Neural progenitor cell (in vitro differentiated cells): ENCODE measurements at regions not wholly inside any gene's neighbourhood (a gene's known extent, or its start where the extent isn't known, plus 50 kb on each side); places are given as distances from the start of the nearest gene placed in this dataset.

Experiments used
- EZH2 ChIP-seq: fragments of 200-600 bp; sonication (generic); IDR thresholded peaks from 2 replicates; pipeline ENCODE4 v1.6.1; 2017; ENCODE audit warnings: antibody characterized with exemption, mild to moderate bottlenecking, moderate library complexity
- TF ChIP-seq, protein P1 (sequence below): fragments of 200-600 bp; sonication (generic); IDR thresholded peaks from 2 replicates; pipeline ENCODE4 v1.5.1; 2017; ENCODE audit warnings: antibody characterized with exemption, mild to moderate bottlenecking

DNA sequence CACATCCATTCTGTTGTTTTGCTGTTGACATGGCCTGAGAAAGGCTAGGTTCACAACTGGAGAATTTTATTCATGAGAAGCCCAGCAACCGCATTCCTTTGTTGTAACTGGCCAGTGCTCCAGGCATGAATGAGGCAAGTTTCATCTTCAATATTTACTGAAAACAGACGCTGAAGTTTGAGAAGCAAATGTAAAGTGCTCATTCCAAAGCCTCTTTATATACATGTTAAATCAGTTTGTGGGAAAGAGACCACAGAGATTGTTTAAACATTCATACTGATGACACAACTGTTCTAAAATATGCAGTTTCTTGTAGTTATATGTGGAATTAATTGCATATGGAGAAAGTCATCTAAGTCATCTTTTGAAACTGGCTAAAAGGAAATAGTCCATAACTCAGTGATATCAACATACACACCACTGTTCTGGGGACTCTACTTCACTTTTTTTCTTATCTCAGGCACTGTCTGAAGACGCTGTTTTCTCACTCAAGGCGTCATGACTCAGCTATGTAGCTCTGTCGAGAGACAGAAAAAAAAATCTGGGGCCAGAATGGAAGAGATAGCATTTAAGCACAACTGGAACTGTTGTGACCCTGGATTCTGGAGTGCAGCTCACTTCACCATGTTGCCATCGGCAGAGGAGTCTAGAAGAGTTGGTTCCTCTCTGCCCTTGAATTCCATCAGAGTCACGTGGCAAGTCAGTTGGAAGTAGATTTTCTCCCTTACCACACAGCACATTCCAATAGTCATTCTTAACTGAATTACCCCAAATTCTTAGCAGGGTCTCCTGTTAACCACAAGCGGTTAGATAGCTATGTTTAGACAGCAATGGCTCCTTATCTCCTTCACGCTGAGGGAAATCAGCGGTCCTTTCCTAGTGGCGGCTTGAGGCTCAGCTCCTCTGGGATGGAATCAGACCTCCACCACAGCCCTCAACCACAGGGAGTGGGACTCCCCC is 258.4 kb upstream of the HMGA2 start:
- TF ChIP-seq, protein P1, sequence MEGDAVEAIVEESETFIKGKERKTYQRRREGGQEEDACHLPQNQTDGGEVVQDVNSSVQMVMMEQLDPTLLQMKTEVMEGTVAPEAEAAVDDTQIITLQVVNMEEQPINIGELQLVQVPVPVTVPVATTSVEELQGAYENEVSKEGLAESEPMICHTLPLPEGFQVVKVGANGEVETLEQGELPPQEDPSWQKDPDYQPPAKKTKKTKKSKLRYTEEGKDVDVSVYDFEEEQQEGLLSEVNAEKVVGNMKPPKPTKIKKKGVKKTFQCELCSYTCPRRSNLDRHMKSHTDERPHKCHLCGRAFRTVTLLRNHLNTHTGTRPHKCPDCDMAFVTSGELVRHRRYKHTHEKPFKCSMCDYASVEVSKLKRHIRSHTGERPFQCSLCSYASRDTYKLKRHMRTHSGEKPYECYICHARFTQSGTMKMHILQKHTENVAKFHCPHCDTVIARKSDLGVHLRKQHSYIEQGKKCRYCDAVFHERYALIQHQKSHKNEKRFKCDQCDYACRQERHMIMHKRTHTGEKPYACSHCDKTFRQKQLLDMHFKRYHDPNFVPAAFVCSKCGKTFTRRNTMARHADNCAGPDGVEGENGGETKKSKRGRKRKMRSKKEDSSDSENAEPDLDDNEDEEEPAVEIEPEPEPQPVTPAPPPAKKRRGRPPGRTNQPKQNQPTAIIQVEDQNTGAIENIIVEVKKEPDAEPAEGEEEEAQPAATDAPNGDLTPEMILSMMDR: no peak
- TF ChIP-seq EZH2: no peak
